H9 (cell line): ENCODE measurements at regions not wholly inside any gene's neighbourhood (a gene's known extent, or its start where the extent isn't known, plus 50 kb on each side); places are given as distances from the start of the nearest gene placed in this dataset.

Experiments
- DNase-seq: peaks from one replicate; pipeline ENCODE4 v3.0.0-alpha.2; 2017
- H2AFZ ChIP-seq: one replicate; pipeline ENCODE4 v1.6.1; 2013; ENCODE audit warnings: mild to moderate bottlenecking, low read length, control low read depth, moderate library complexity
- H2AK5ac ChIP-seq: 2 replicates; pipeline ENCODE4 v1.6.1; 2013; ENCODE audit warnings: low read length, control low read depth, mixed read lengths; ENCODE audit not compliant: insufficient read length
- H2BK120ac ChIP-seq: one replicate; pipeline ENCODE4 v1.6.1; 2013; ENCODE audit warnings: low read depth, mild to moderate bottlenecking, low read length, control low read depth, inconsistent platforms; ENCODE audit not compliant: poor library complexity, severe bottlenecking
- H2BK12ac ChIP-seq: 2 replicates; pipeline ENCODE4 v1.6.1; 2013; ENCODE audit warnings: low read length, control low read depth, mixed read lengths, low read depth; ENCODE audit not compliant: insufficient read length
- H2BK15ac ChIP-seq: 2 replicates; pipeline ENCODE4 v1.6.1; 2013; ENCODE audit warnings: low read depth, low read length, control low read depth
- H2BK20ac ChIP-seq: one replicate; pipeline ENCODE4 v1.6.1; 2013; ENCODE audit warnings: low read depth, mild to moderate bottlenecking, low read length, control low read depth, inconsistent platforms; ENCODE audit not compliant: poor library complexity, severe bottlenecking
- H2BK5ac ChIP-seq: 2 replicates; pipeline ENCODE4 v1.6.1; 2013; ENCODE audit warnings: low read length, control low read depth, mixed read lengths; ENCODE audit not compliant: insufficient read length
- H3K14ac ChIP-seq: 2 replicates; pipeline ENCODE4 v1.6.1; 2013; ENCODE audit warnings: low read length, control low read depth; ENCODE audit not compliant: insufficient read depth
- H3K18ac ChIP-seq: 2 replicates; pipeline ENCODE4 v1.6.1; 2013; ENCODE audit warnings: low read depth, mild to moderate bottlenecking, mixed read lengths, low read length, control low read depth; ENCODE audit not compliant: insufficient read length
- H3K23ac ChIP-seq: 2 replicates; pipeline ENCODE4 v1.6.1; 2013; ENCODE audit warnings: low read length, control low read depth, mixed read lengths, low read depth; ENCODE audit not compliant: insufficient read length
- H3K23me2 ChIP-seq: 2 replicates; pipeline ENCODE4 v1.6.1; 2013; ENCODE audit warnings: low read depth, mild to moderate bottlenecking, mixed read lengths, low read length, control low read depth; ENCODE audit not compliant: insufficient read length, poor library complexity, severe bottlenecking
- H3K27ac ChIP-seq: 2 replicates; pipeline ENCODE4 v1.5.1; 2013; ENCODE audit warnings: low read length, control low read depth, mixed read lengths, low read depth; ENCODE audit not compliant: insufficient read length
- H3K27me3 ChIP-seq: 2 replicates; pipeline ENCODE4 v1.6.1; 2013; ENCODE audit warnings: low read length, control low read depth, inconsistent platforms; ENCODE audit not compliant: insufficient read depth
- H3K4ac ChIP-seq: 2 replicates; pipeline ENCODE4 v1.6.1; 2013; ENCODE audit warnings: low read depth, mild to moderate bottlenecking, control low read depth, inconsistent platforms, low read length, moderate library complexity
- H3K4me1 ChIP-seq: 2 replicates; pipeline ENCODE4 v1.6.1; 2013; ENCODE audit warnings: low read length, control low read depth, inconsistent platforms; ENCODE audit not compliant: insufficient read depth
- H3K4me2 ChIP-seq: 2 replicates; pipeline ENCODE4 v1.6.1; 2013; ENCODE audit warnings: low read length, control low read depth, mixed read lengths; ENCODE audit not compliant: insufficient read length, insufficient read depth
- H3K56ac ChIP-seq: 2 replicates; pipeline ENCODE4 v1.6.1; 2013; ENCODE audit warnings: low read depth, mild to moderate bottlenecking, mixed read lengths, low read length, control low read depth; ENCODE audit not compliant: insufficient read length
- H3K79me1 ChIP-seq: 2 replicates; pipeline ENCODE4 v1.6.1; 2013; ENCODE audit warnings: low read depth, mild to moderate bottlenecking, moderate library complexity, low read length, control low read depth, inconsistent platforms; ENCODE audit not compliant: insufficient read depth, poor library complexity, severe bottlenecking
- H3K79me2 ChIP-seq: 2 replicates; pipeline ENCODE4 v1.6.1; 2013; ENCODE audit warnings: low read length, control low read depth, inconsistent platforms; ENCODE audit not compliant: insufficient read depth
- H3K9ac ChIP-seq: 2 replicates; pipeline ENCODE4 v1.6.1; 2013; ENCODE audit warnings: low read length, control low read depth, mixed read lengths; ENCODE audit not compliant: insufficient read length; ENCODE audit errors: extremely low read depth
- H3K9me3 ChIP-seq: one replicate; pipeline ENCODE4 v1.6.1; 2013; ENCODE audit warnings: low read depth, low read length, inconsistent platforms; ENCODE audit not compliant: control insufficient read depth
- H3T11ph ChIP-seq: one replicate; pipeline ENCODE4 v1.6.1; 2013; ENCODE audit warnings: mild to moderate bottlenecking, low read length, control low read depth, inconsistent platforms
- H4K20me1 ChIP-seq: one replicate; pipeline ENCODE4 v1.6.1; 2013; ENCODE audit not compliant: control insufficient read depth, insufficient read length, insufficient read depth
- H4K5ac ChIP-seq: 2 replicates; pipeline ENCODE4 v1.6.1; 2013; ENCODE audit warnings: low read depth, mild to moderate bottlenecking, mixed read lengths, low read length, control low read depth; ENCODE audit not compliant: insufficient read length
- H4K8ac ChIP-seq: replicated peaks from 2 replicates; pipeline ENCODE4 v1.6.1; 2013; ENCODE audit warnings: low read length, control low read depth, mixed read lengths, low read depth; ENCODE audit not compliant: insufficient read length
- H4K91ac ChIP-seq: 2 replicates; pipeline ENCODE4 v1.6.1; 2013; ENCODE audit warnings: low read depth, mild to moderate bottlenecking, moderate library complexity, mixed read lengths, low read length, control low read depth; ENCODE audit not compliant: insufficient read length
- H3K27ac Mint-ChIP-seq, 3 experiments: 2 replicates in 2 of 3; 3 replicates in 1 of 3; pipeline ENCODE4 v1.8.0; 2020 to 2021; ENCODE audit warnings: mixed read lengths in 3 of 3, mild to moderate bottlenecking in 1 of 3, moderate library complexity in 1 of 3
- H3K27me3 Mint-ChIP-seq: 2 replicates; pipeline ENCODE4 v1.8.0; 2021; ENCODE audit warnings: low read depth, mild to moderate bottlenecking, moderate library complexity, mixed read lengths
- H3K36me3 Mint-ChIP-seq, 3 experiments: 2 replicates in 2 of 3; 3 replicates in 1 of 3; pipeline ENCODE4 v1.8.0; 2020 to 2021; ENCODE audit warnings: low read depth in 3 of 3, mixed read lengths in 3 of 3; ENCODE audit not compliant: insufficient read depth in 1 of 3
- H3K4me1 Mint-ChIP-seq, 2 experiments: 2 replicates each; pipeline ENCODE4 v1.8.0; 2020; ENCODE audit warnings: mixed read lengths in 2 of 2
- H3K4me3 Mint-ChIP-seq, 2 experiments: 2 replicates in 1 of 2; 3 replicates in 1 of 2; pipeline ENCODE4 v1.8.0; 2020 to 2021; ENCODE audit warnings: mild to moderate bottlenecking in 2 of 2, mixed read lengths in 2 of 2, moderate library complexity in 1 of 2
- H3K9me3 Mint-ChIP-seq, 2 experiments: 2 replicates in 1 of 2; 3 replicates in 1 of 2; pipeline ENCODE4 v1.8.0; 2020; ENCODE audit warnings: mild to moderate bottlenecking in 2 of 2, mixed read lengths in 2 of 2, moderate library complexity in 1 of 2
- CTCF ChIP-seq: fragments of 200-600 bp; sonication (generic); conservative IDR thresholded peaks from 3 replicates; pipeline ENCODE4 v1.8.0; 2021; ENCODE audit warnings: antibody characterized with exemption, mild to moderate bottlenecking
- WGBS: extraction: QIAGEN DNeasy Blood & Tissue Kit; methylation state at CpG from one replicate; pipeline ENCODE4 v1.1.7; 2013; ENCODE audit warnings: missing lambda C conversion rate, low lambda C conversion rate, mixed read lengths; ENCODE audit not compliant: insufficient read length; ENCODE audit errors: extremely low coverage; 5-methylcytosine and 5-hydroxymethylcytosine counted together

GRCh38 chr6:113598786-113599185, 258.4 kb upstream of the MARCKS start:
- Histone ChIP-seq H2AFZ (no peak overlapping the region), H4K5ac (no peak overlapping the region), H3K56ac (no peak overlapping the region), H3K27me3 (no peaks in the 10 kb centered on the region), H3K23me2 (no peaks in the 10 kb centered on the region), H3K23ac (no peak overlapping the region), H2BK120ac (no peak overlapping the region), H3K4me2 (no peak overlapping the region), H2BK5ac (no peak overlapping the region), H3K79me2 (no peaks in the 10 kb centered on the region), H3K4ac (no peak overlapping the region), H3K79me1 (no peaks in the 10 kb centered on the region), H2BK12ac (no peak overlapping the region), H4K8ac (no peak overlapping the region), H3T11ph (no peak overlapping the region), H3K27ac (no peak overlapping the region), H4K20me1 (no peaks in the 10 kb centered on the region), H2BK20ac (no peak overlapping the region), H3K14ac (no peak overlapping the region), H2AK5ac (no peak overlapping the region), H3K4me1 (peaks cover 7% of the 10 kb centered on the region; the same call in 1 of the 2 replicates), H4K91ac (no peak overlapping the region), H3K18ac (no peak overlapping the region), H3K9me3 (no peaks in the 10 kb centered on the region), H2BK15ac (no peak overlapping the region), H3K9ac (no peak overlapping the region)
- 0 out of 5 replicates have a peak, but pooled peaks cover 0 to 2% of the 10 kb centered on the region in 2 experiments for H3K9me3 Mint-ChIP-seq
- H3K27ac Mint-ChIP-seq, result no peak overlapping the region
- no peak for TF ChIP-seq CTCF
- DNase-seq, result no peak
- H3K4me1 Mint-ChIP-seq, result peaks cover 12 to 15% of the 10 kb centered on the region in 2 experiments
- no peaks in the 10 kb centered on the region for H3K27me3 Mint-ChIP-seq
- no peak overlapping the region for H3K4me3 Mint-ChIP-seq
- WGBS, result no CpG with 5 or more reads among the region's 3 CpGs
- H3K36me3 Mint-ChIP-seq, result peaks cover 0 to 9% (median 3%) of the 10 kb centered on the region in 3 experiments; a peak in 3 of 7 replicates
